Type B pancreatic cell (in vitro differentiated cells): ENCODE measurements at regions not wholly inside any gene's neighbourhood (a gene's known extent, or its start where the extent isn't known, plus 50 kb on each side); places are given as distances from the start of the nearest gene placed in this dataset.
A peak's percentile ranks its signal among the peaks of the same experiment; 100 is the strongest.

Experiments
- DNase-seq: peaks from one replicate; pipeline ENCODE4 v3.0.0; 2021; ENCODE audit warnings: mixed read lengths; ENCODE audit not compliant: unreplicated experiment; ENCODE audit errors: extremely low spot score
- H3K27ac Mint-ChIP-seq: 2 replicates; pipeline ENCODE4 v1.8.0; 2021; ENCODE audit warnings: mild to moderate bottlenecking, mixed read lengths
- H3K27me3 Mint-ChIP-seq: 2 replicates; pipeline ENCODE4 v1.8.0; 2021; ENCODE audit warnings: mixed read lengths
- H3K36me3 Mint-ChIP-seq: 2 replicates; pipeline ENCODE4 v1.8.0; 2021; ENCODE audit warnings: mixed read lengths
- H3K4me1 Mint-ChIP-seq: one replicate; pipeline ENCODE4 v1.8.0; 2021; ENCODE audit warnings: mixed read lengths; ENCODE audit not compliant: unreplicated experiment
- H3K4me3 Mint-ChIP-seq: 2 replicates; pipeline ENCODE4 v1.8.0; 2021; ENCODE audit warnings: mild to moderate bottlenecking, mixed read lengths
- H3K9me3 Mint-ChIP-seq: 2 replicates; pipeline ENCODE4 v1.8.0; 2021; ENCODE audit warnings: mixed read lengths
- TF ChIP-seq, protein P1 (sequence below): fragments of 200-600 bp; sonication (generic); conservative IDR thresholded peaks from 2 replicates; pipeline ENCODE4 v1.5.0; 2021; ENCODE audit warnings: antibody characterized with exemption, mild to moderate bottlenecking

DNA sequence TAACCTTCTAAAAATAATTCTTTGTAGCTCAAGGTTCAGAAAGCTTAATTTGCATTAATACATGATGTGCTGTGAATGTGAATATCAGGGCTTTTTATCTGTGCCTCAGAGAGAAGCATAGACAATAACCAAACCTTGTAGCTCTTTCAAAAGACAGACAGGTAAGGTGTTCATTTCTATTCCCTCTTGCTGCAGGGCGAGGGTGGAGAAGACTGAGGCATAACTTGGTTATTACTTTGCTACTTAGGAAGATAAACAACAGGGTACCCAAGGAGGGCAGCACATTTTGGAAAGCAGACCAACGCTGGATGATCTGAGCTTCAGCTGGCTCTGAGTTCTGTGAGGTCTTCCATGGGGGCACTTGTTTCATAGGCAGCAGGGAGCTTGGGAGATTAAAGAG, 408.6 kb upstream of the RARB start:
- no peaks in the 10 kb centered on the region for H3K27me3 Mint-ChIP-seq
- TF ChIP-seq, protein P1, sequence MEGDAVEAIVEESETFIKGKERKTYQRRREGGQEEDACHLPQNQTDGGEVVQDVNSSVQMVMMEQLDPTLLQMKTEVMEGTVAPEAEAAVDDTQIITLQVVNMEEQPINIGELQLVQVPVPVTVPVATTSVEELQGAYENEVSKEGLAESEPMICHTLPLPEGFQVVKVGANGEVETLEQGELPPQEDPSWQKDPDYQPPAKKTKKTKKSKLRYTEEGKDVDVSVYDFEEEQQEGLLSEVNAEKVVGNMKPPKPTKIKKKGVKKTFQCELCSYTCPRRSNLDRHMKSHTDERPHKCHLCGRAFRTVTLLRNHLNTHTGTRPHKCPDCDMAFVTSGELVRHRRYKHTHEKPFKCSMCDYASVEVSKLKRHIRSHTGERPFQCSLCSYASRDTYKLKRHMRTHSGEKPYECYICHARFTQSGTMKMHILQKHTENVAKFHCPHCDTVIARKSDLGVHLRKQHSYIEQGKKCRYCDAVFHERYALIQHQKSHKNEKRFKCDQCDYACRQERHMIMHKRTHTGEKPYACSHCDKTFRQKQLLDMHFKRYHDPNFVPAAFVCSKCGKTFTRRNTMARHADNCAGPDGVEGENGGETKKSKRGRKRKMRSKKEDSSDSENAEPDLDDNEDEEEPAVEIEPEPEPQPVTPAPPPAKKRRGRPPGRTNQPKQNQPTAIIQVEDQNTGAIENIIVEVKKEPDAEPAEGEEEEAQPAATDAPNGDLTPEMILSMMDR = no peak
- no peak overlapping the region for H3K4me3 Mint-ChIP-seq

DNA sequence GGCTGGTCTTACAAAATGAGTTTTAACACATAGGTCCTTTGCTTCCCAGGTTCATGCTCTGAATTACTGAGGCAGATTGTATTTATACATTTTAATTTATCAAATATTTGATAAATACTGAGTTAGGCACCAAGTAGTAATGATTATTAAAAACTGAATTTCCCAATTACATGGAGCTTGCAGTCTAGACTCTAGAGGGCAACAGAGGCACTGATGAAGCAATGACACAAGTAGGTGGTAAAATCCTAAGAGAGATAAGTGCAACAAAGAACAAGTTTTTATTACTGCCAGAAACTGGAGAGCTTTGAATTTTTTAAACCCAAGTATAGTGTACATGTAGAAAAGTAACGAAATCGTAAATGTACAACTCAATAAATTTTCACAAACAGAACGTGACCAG, 406.2 kb upstream of the RARB start:
- H3K36me3 Mint-ChIP-seq = no peaks in the 10 kb centered on the region
- H3K27me3 Mint-ChIP-seq = no peaks in the 10 kb centered on the region
- H3K9me3 Mint-ChIP-seq = no peaks in the 10 kb centered on the region
- no peaks in the 10 kb centered on the region for H3K4me1 Mint-ChIP-seq
- H3K27ac Mint-ChIP-seq = no peak overlapping the region
- DNase-seq = no peak
- TF ChIP-seq, protein P1 = peak; percentile 60
- H3K4me3 Mint-ChIP-seq = no peak overlapping the region

More for the DNA sequence above, 408.6 kb upstream of the RARB start:
- no peak overlapping the region for H3K27ac Mint-ChIP-seq
- no peaks in the 10 kb centered on the region for H3K36me3 Mint-ChIP-seq
- H3K4me1 Mint-ChIP-seq = no peaks in the 10 kb centered on the region
- H3K9me3 Mint-ChIP-seq = no peaks in the 10 kb centered on the region
- DNase-seq = no peak

DNA sequence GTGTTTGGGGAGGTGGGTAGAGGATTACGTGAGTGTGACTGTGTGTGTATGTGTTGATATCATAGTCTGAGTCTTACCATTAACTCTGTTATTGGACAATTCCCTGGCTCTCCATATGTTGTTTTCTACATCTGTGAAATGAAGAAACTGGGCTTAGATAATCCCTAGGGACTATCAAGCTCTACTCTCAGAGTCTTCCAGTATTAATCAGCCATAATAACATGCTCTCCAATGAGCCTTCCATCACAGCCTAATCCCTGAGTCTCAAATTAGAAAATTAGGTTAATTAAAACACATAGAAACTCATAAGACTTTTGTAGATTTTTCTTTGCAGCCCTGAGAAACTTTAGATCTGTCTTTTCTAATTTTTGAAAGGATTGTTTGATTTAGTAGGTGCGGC, 404.2 kb upstream of the RARB start:
- TF ChIP-seq, protein P1 = no peak
- DNase-seq = no peak
- Mint-ChIP-seq H3K27ac (no peak overlapping the region), H3K27me3 (peaks cover under 1% of the 10 kb centered on the region), H3K4me1 (peaks cover 11% of the 10 kb centered on the region), H3K4me3 (no peak overlapping the region), H3K36me3 (no peaks in the 10 kb centered on the region), H3K9me3 (no peaks in the 10 kb centered on the region)

DNA sequence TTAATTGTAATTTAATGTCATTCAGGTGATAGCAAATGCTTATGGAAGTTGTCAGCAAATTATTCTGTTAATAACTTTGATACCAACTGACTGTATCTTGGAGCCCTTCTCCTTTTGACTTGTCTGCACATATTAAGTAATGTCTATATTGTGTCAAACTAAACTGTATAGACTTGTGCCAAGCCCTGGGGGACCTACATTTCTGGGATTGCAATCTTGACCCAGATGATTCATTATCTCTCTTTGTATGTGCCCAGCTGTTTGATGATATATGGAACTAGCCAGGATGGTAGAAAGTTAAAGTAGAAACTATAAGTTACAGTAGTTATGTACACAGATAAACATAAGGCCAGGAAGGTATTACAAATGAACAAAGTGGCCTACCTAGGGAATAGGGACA, 402.8 kb upstream of the RARB start:
- peaks cover 3% of the 10 kb centered on the region for H3K27me3 Mint-ChIP-seq
- no peak overlapping the region for H3K4me3 Mint-ChIP-seq
- TF ChIP-seq, protein P1 = no peak
- H3K36me3 Mint-ChIP-seq = no peaks in the 10 kb centered on the region
- no peaks in the 10 kb centered on the region for H3K9me3 Mint-ChIP-seq
- DNase-seq = no peak
- H3K4me1 Mint-ChIP-seq = peaks cover 17% of the 10 kb centered on the region
- no peak overlapping the region for H3K27ac Mint-ChIP-seq

DNA sequence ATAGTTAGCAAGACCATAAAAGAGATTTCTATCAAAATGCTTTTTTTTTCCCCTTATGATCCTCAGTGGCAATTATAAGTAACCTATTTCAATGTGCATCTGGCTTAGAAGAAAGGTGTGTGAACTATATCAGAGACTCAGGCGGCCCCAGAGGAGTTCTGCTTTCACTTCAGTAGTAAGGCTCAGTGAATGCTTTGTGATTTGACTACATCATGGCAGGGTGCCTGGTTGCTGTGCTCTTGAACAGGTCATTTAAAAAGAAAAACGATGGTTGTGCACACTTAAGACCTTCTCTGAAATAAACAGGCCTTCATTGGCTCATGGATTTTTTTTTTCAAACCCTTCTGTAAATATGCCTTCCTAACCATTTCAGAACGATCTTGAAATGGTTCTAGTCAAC, 400.4 kb upstream of the RARB start:
- Mint-ChIP-seq H3K4me3 (no peak overlapping the region), H3K9me3 (no peaks in the 10 kb centered on the region), H3K4me1 (peaks cover 23% of the 10 kb centered on the region), H3K36me3 (no peaks in the 10 kb centered on the region), H3K27me3 (peaks cover 3% of the 10 kb centered on the region), H3K27ac (no peak overlapping the region)
- TF ChIP-seq, protein P1 = no peak
- no peak for DNase-seq

DNA sequence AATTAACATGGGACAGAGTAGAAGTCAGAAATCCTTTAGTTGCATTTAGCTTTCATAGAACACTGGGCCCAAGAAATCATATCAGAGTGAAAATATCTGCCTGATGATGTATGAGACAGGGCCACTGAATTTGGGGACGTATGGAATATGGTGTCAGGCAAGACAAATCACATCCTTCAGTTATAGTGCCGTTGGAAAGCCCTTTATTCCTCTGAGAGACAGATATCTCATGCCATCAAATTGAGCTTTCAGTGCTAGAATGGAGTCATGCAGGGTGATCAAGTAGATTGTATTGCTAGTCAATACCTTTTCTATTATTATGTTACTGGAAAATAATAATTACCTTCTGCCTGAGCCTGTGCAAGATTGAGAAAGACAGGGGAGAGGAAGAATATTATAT, 398.2 kb upstream of the RARB start:
- Mint-ChIP-seq H3K27me3 (peaks cover 3% of the 10 kb centered on the region), H3K4me3 (no peak overlapping the region), H3K27ac (peak overlapping the region; percentile 12), H3K4me1 (peaks cover 23% of the 10 kb centered on the region), H3K9me3 (no peaks in the 10 kb centered on the region), H3K36me3 (no peaks in the 10 kb centered on the region)
- TF ChIP-seq, protein P1 = no peak
- no peak for DNase-seq
